GM19463 (cell line): ENCODE measurements at regions not wholly inside any gene's neighbourhood (a gene's known extent, or its start where the extent isn't known, plus 50 kb on each side); places are given as distances from the start of the nearest gene placed in this dataset.
"Not testable (repeated sequence)": the region's sequence is repeated elsewhere in the genome, so short reads cannot be mapped to it uniquely, and the experiment has no call there.

Experiments
- ATAC-seq: cut with Tn5 transposase; IDR thresholded peaks from one replicate; pipeline ENCODE4 v1.9.1; 2021; ENCODE audit warnings: mild to moderate bottlenecking, moderate library complexity; ENCODE audit not compliant: unreplicated experiment

DNA sequence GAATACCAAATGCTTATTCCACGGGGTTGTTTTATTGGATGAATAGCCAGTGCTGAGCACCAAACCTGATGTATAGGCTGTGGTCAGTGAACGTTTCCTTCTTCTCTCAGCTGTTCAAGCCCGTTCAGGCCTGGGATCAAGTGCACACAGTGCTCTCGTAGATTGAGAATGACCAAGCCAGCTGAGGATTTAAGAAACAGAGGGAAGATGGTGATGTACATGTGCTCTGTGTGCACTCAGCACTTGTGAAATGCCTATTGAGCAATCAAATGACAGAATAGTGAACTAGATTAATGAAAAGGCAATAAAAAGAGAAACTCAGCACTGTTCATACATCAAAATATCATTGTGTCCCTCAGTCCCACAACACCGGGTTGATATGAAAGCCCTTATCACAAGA lies 302.5 kb downstream of the BMPER start:
- no peak for ATAC-seq

- ATAC-seq: no peak
These were observed 303.7 kb downstream of the BMPER start for GRCh38 chr7:34208878-34209621.

- no peak for ATAC-seq
These were observed 305.7 kb downstream of the BMPER start for GRCh38 chr7:34211018-34211417.

GRCh38 chr7:34217972-34218371 lies 312.6 kb downstream of the BMPER start:
- ATAC-seq: no peak

- ATAC-seq: no peak
These were observed 313.9 kb downstream of the BMPER start for GRCh38 chr7:34219153-34219718.

- ATAC-seq: no peak
These were observed 315.3 kb downstream of the BMPER start for GRCh38 chr7:34220506-34221185.

- no peak for ATAC-seq
These were observed 317.0 kb downstream of the BMPER start for GRCh38 chr7:34222316-34222715.

DNA sequence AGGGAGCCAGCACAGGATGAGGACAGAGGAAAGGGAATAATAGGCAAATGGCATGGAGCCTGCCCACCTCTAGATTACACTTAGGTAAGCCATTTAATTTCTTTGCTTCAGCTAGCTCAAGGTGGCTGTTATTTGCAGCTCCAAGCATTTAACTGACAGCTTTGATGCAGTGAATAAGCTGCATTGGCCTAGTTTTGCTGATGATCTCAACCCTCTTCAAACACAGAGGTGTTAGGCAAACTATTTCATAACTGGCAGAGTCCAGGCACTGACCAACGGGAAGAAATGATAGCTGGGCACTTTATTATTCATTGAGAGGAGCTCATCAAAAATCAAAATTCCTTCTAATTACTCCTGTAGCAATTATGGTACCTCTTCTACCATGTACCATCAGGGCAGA lies 317.4 kb downstream of the BMPER start:
- ATAC-seq: no peak

DNA sequence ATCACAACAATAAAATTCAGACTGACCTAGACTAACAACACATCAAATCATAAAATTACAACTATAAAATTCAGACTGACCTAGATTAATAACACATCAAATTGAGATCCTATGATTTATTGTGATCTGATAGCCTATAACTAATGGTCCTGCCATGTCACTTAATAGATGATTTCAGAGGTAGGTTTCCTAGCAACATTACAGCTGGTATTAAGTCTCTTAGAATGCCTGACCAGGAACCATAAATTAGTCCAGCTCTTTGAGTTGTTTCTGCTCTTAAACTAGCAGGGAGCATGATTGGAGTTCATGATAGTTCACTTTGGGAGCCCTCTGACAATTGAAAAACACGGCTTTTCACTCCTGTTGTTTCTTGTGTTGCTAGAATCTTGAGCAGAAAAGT lies 318.9 kb downstream of the BMPER start:
- ATAC-seq: no peak

- ATAC-seq: no peak
These were observed 319.9 kb downstream of the BMPER start for GRCh38 chr7:34225193-34225592.

- ATAC-seq: no peak
These were observed 322.2 kb downstream of the BMPER start for GRCh38 chr7:34227525-34227924.

DNA sequence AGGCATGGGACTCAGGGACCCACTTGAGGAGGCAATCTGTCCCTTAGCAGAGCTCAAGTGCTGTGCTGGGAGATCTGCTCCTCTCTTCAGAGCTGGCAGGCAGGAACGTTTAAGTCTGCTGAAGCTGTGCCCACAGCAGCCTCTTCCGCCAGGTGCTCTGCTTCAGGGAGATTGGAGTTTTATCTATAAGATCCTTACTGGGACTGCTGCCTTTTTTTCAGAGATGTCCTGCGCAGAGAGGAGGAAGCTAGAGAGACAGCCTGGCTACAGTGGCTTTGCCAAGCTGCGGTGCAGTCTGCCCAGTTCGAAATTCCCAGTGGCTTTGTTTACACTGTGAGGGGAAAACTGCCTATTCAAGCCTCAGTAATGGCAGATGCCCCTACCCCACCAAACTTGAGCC lies 329.8 kb downstream of the BMPER start:
- ATAC-seq: not testable (repeated sequence)

DNA sequence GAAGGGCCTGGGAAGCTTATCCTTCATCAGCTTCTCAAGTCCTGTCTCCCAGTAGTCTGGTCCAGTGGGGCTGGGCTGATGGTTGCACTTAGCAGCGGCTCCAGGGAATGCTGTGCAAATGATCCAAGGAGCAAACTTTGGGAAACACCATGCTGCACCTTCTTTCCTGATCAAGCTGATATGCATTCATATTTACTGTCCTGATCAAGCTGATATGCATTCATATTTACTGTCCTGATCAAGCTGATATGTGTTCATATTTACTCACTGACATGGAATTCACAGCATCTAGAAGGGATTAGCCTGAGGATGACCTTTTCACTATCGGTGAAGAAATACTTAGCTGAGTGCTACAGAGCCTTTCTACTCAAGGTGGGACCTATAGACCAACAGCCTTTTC lies 330.7 kb downstream of the BMPER start:
- no peak for ATAC-seq

DNA sequence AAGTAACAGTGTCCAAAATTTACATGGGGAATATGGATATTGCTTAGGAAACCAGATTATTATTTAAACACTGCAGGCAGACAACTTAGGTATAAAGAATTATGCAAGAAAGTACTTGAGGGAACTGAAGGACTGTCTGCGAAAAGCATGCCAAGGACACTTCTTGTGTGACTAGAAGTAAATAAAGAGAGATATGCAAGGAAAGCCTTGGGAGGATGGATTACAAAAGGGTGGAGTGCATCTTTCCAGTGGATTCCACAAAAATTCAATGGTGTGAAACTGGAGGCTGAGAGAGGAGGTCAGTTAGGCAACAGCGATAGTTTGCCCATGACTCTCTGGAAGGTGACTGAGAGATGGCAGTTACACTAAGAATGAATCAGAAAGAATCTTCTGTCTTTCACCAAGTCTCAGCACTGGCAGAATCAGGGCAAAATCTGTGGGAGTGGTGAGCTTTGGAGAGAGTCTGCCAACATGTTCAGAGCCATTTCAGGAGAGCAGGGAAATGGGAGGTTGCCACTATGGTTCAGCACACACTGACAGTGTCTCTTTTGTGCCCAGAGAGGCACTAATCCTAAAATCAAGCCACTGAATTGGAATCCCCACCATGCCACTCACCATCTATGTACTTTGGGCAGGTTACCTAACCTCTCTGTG lies 331.6 kb downstream of the BMPER start:
- no peak for ATAC-seq

GRCh38 chr7:34237493-34237849 lies 332.1 kb downstream of the BMPER start:
- no peak for ATAC-seq

DNA sequence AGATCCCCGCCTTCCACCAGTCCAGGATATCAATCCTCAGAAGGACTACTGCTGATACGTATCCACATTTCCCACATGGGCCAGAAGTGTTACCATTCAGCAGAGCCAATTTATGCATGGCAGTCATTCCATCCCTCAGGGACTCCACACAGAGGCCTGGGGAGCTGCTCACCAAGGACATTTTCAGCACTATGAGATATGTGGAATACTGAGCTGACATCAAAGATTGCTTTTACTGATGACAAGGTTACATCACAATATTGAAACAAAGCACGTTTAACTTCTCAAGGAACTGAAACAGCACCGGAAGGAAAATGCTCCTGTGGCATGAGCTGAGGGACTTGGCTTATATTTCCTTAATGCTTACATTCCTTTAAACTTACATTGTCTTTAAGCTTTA lies 335.1 kb downstream of the BMPER start:
- ATAC-seq: no peak

GRCh38 chr7:34242391-34242790 lies 337.1 kb downstream of the BMPER start:
- no peak for ATAC-seq

DNA sequence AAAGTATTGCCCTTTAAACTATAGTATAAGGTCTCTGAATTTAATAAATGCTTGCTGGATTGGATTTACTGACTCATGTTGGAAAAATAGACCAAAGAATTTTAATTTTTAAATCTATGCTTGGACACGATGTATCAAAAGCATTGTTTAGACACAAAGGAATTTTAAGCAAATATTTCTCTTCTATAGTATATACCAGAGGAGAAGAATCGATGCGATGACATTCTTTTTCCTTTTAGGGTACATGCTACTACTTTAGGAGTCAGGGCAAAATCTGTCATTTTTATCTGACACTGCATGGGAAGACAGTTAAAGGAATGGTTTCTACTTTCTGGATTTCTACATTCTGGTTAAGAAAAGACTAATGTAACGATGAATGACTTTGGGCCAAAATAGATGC lies 339.9 kb downstream of the BMPER start:
- no peak for ATAC-seq

GRCh38 chr7:34247468-34247867 lies 342.1 kb downstream of the BMPER start:
- no peak for ATAC-seq

DNA sequence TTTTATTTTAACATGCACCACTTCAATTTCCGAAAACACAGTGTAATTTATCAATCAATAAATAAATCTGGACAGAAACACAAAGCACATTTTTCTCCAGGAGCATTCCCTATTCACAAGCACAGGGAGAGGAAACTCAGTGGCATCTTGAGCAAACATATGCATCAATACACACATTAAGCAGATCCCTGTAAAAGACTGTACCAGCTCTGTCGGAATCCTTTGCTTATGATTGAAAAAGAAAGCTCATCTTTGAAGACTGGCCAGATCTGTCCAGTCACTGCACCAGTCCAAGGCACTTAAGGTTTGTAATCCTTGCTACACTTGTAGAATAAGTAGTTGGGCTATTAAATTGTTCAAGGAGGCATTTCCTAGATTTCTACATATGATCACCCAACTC lies 343.9 kb downstream of the BMPER start:
- ATAC-seq: no peak

DNA sequence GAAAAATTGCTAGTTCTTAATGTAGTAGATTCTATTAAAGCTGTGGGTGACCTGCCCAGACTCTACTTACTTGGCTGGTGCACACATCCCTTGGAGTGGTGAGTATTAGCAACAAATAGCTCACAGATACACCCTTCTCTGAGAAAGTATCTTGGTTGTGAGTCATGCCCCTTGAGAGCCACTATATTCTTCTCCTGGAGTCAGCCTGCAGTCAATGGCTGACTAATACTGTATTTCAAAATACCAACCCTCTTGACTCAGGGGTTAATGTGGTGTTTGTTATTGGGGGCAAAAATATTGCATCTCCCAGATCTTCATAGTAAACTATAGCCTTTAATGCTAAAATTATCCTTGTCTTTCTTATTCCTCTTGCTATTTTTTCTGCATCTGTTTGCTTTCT lies 354.9 kb downstream of the BMPER start:
- ATAC-seq: no peak

GRCh38 chr7:34263168-34263567 lies 357.8 kb downstream of the BMPER start:
- ATAC-seq: no peak
